ENCODE measurements at regions not wholly inside any gene's neighbourhood (a gene's known extent, or its start where the extent isn't known, plus 50 kb on each side); places are given as distances from the start of the nearest gene placed in this dataset.
A peak's percentile ranks its signal among the peaks of the same experiment; 100 is the strongest.

DNA sequence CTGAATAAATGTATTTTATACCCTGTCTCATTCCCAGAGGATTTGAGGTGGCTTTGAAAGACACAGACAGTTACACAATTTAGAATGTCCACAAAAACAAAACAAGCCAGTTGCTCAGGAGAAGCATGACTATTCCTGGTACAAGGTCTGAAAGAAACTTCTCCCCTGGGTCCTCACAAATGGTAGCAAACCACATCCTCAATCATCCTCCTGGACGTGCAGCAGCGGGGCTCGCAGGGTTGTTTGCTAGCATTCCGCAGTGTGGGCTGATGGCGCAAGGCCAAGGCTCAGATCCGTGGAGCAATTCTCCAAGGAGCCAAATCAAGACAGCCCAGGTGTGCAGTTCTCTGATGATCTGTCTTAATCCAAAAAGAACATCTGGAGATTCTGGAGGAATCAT lies 210.3 kb downstream of the ACTL7B start:
- DNase-seq (ENCODE audit: low spot score), result no peak

DNA sequence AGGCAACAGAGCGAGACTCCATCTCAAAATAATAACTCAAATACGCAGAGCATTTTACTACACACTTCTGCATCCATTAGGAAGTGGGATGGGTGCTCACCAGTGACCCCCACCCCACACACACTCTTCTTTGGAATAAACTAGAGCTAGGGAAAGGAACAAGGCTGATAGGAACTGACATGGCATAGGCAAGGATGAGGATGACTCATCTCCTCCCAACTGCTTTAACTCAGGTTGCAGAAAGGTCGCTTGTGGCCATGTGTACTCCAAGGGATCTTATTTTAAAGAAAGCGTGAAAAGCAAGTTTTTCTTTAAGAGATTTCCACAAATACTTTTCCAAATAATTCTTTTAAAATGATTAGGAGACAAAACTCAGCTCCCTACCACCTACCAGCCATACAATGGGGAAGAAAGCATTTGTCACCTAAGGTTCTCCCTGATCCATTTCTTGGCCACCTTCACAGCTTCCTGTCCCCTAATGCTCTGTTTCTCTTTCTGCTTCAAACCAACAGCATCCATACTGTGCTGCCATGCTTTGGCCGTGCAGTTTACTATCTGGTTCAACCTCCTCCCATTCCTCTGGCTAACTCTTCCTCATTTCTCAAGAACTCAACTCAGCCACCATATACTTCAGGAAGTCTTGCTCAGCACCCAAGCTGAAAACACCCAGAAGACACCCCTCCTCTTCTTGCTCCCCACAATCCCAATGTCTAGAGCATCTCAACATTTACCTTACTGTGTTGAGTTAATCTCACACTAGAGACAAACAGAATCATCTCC lies 211.9 kb downstream of the ACTL7B start:
- no peak for DNase-seq (ENCODE audit: low spot score)

DNA sequence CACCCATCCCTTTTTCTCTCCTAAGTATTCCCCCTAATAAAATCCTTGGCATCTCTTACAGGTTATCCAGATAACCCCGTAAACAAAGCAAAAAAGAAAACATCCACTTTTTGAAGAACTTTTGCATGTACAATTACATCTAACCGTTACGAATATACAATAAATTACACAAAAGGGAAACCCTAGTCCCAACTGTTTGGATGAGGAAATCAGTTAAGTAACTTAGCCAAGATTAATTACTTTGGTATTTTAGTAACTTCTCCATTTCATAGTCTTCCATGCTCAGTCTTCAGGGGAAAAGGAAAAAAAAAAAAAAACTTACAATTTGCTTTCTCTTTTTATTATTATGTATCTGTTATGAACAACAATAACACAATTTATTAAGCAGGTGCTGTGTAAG lies 212.9 kb downstream of the ACTL7B start:
- DNase-seq (ENCODE audit: low spot score), result no peak

DNA sequence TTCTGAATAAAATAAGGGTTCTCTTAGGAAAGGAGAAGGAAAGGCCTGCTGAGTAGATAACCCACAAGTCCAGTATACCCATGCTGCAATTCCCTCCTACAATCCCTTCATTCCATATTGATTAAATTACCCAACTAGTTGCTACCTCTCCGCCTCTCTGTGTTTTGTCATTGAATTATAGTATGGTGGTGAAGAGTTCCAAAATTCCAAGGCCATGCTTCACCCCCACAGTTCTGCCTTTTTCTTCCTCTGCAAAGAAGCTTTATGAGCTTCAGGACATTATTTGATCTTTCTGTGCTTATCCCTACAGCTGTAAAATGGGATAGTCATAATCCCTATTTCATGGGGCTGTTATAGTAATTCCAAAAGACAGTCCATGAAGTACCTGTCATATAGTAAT lies 215.6 kb downstream of the ACTL7B start:
- DNase-seq (ENCODE audit: low spot score), result no peak

DNA sequence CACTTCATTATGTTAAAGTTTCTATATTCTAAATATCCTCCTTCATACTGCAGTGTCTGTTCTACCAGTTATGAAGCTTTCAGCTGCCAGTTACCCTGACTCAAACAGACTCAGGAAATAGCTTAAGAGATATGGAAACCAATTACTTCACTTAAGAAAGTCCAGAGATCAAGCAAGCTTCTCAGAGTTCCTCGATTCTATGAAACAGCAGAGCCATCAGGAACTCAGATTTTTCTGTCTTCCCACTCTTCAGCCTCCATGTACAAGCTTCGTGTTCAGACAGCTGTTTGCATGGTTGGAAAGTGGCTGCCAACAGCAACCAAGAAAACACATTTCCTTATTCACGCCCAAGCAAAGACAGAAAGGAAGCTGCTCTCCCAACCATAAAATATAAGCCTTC lies 216.1 kb downstream of the ACTL7B start:
- no peak for DNase-seq (ENCODE audit: low spot score)

DNA sequence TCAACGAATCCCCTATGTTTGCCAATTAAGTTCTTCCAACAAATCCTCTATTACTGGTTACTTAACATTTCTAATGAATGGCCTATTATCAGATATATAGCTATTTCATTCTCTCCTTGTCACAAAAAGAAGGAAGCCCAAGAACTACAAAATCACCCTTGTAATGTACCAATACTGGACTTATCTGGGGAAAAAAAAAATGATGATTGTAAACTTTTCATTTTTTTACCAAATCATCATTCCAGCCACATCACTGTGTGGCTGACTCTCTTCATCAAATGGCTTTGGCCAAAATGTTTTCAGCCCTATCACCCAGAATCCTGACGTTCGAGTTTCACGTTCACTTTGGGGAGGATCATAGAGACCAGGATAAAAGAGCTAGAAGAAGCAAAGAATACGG lies 216.7 kb downstream of the ACTL7B start:
- no peak for DNase-seq (ENCODE audit: low spot score)

DNA sequence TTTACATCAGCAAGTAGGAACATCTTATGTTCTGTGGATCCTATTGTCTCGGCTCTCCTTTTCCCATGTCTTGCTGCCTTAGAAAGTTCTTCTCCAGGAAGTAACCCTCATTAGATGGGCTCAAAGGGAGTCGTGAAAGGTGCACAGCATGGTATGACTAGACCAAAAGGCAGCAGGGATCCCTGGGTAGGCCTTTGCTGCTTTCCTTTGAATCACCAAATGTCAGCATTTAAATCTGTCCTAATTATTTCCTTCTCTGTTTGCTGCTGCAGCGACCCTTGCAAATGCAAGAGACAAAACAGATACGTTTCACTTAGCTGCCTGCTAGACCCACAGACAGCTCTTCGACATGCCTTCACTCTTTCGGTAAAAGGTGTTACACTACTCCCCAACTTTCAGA lies 218.4 kb downstream of the ACTL7B start:
- no peak for DNase-seq (ENCODE audit: low spot score)

DNA sequence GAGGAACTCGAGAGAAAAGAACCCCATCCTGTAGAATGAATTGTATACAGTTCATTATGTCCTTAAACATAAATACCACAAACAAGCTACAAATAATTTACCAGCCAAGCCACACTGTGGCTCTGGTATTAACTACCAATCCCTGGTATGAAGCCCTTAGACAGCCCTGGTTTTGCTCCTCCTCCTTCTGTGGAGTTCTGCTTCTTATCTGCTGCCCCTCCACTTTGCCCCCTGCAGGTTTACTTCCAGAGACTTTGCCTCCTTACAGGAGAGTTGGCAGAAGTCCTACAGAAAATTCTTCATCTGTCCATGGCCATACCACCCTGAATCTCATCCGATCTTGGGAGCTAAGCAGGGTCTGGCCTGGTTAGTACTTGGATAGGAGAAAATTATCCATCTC lies 219.8 kb downstream of the ACTL7B start:
- DNase-seq (ENCODE audit: low spot score), result no peak

DNA sequence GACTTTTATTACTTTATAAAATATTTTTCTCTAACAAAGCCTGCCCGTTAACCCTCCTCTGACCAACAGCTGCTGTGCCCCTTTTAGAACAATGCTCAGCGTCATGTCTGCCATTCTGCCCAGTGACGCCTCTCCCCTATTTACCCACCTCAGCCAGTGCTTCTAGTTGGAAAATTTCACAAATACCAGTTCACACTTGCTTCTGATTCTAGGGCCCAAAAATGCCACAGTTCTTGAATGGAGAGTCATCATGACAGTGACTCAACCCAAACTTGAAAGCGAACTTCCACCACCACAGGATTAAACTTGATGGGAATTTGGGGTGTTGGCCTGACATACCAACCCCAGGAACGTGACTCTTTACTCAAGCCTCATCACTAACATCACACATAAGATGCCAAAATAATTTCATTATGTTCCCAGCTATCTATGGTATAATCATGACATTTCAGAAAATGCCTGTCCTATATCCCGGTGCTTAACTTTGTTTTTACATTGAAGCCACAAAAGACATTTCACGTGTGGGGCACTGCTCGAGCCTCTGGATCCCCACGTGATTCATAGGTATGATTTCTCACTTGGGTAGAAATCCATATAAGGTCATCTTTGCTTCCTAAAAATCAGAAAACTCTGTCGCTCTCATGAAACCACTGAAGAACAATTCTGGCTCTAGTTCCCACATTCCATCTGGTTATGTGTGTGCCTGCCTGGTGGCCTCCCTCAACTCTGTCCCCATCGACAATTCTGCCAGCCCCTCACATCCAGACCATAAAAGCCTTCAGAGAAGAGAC lies 220.9 kb downstream of the ACTL7B start:
- DNase-seq (ENCODE audit: low spot score), result no peak

DNA sequence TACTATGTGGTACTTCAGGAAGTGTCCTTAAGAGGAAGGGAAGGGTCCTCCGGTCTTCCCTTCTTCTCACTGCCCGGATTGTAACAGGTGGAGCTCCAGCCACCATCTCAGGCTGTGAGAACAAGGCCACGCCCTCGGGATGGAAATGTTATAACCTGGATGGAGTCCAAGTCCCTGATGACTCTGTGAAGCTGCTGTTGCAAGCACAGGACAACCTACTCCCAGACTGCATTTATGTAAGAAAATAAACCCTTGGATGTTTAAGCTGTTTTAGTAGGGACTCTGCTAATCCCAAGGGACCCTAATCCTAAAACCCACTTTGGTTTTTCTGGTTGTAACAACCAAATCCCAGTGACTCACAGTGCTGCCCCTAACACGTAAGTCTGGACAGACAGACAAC lies 221.6 kb downstream of the ACTL7B start:
- DNase-seq (ENCODE audit: low spot score), result no peak

DNA sequence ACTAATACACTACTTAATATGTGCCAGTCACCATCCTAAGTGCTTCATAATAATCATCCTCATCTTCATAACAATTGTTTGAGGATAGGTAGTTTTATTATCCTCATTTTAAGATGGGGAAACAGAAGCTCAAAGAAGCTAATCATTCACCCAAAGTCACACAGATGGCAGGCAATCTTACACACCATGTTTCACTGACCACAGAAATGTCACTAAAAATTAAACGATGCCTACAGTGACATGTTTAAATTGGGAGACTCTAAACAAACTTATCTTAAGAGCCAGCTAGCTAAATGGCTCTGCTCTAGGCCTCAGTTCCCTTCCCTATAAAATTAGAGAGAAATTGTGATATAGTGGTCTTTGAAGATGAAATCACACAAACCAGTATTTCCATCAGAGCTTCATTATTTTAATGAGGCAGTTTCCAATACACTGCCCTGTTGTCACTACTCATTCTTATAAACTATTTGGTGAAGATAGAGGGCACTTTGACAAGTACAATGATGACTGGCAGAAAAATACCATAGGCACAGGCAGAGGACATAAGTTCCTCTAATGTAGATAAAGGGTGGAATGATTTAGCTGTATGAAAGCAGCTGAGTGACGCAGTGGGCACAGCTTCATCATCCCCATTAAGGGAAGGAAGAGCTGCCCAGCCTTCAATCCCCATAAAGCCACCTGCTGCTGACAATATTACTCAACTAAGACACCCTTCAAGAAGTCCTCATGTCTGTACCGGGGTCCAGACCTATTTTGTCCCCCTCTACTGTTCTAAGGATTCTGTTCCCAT lies 224.1 kb downstream of the ACTL7B start:
- no peak for DNase-seq (ENCODE audit: low spot score)

DNA sequence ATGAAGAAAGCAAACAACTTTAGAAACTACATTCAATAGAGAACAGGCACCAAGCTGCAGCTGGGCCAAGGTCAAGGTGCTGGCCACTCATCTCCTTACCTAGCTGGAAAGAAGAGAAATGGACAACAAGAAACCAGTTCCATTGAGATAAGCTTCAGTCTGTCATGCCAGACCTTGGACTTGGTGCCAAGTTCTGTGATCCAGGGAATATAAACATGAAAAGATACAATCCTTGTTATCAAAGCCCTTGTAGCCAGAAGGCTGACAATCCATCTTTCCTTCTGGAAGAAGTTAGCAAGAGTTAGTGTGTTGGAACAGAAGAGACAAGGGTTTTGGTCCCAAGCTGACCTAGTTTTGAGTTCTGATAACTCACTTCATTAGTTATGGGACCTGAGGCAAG lies 227.5 kb downstream of the ACTL7B start:
- DNase-seq (ENCODE audit: low spot score), result no peak

DNA sequence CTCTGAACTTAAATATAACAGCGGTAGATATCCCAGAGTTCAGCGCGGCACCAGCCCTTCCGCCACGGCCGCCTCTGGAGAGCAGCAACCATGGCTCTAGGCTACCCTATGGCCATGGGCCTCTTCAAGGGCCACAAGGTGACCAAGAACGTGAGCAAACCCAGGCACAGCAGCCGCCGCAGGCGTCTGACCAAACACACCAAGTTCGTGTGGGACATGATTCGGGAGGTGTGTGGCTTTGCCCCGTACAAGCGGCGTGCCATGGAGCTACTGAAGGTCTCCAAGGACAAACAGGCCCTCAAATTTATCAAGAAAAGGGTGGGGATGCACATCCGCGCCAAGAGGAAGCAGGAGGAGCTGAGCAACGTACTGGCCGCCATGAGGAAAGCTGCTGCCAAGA lies 229.0 kb downstream of the ACTL7B start:
- no peak for DNase-seq (ENCODE audit: low spot score)

DNA sequence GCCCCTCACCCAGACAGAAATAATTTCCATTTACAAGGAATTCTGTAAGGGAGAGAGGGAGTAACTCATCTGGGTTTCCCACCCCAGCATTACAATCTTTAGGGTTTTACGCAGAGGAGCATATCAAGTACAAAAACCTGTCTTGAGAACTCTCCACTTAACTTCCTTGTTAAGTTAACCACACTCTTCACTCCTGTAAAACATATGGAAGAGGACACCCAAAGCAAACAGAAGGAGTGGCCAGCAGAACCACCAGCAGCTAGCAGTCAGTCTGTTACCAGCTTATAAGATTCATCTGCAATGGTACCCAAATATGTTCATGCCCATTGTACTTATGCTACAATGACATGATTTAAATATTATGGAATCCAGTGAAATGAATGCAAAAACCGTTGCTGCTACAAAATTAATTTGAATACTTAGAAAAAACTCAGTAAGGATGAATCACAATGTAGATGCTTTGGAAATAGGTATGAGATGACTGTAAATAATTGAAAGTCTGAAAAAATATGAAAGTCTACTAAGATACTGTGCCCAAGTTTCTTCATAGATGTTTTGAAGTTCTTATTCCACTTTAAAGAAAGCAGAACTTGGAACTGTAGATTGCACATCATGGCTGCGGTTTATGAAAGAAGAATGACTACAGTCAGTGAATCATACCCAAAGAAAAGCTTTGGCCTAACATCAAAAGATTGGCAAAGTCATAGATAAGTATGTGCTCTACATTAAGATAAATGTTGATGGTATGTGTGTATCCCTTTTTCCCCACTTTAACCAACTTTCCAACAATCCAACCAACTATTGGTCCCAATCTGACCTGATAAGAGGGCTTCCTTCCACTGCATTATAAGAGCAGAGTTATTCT lies 233.6 kb downstream of the ACTL7B start:
- DNase-seq (ENCODE audit: low spot score), result peak; percentile 22

DNA sequence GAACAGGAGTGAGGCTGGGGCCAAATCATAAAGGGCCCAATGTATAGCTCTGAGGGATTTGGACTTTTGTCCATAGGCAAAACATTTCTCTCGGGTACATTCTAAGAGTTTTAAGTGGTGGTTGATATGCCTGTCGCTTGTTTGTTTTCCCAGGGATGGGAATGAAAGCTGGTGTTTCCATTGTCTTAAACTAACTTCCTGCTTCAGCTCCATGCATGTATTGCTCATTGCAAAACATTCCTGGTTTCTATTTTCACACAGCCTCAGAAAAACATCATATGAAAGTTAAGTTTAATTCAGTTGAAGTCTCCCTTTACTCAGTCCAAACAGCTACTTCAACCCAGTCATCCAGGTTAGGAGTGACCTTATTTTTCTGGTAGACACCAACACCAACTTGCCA lies 235.0 kb downstream of the ACTL7B start:
- DNase-seq (ENCODE audit: low spot score), result no peak

DNA sequence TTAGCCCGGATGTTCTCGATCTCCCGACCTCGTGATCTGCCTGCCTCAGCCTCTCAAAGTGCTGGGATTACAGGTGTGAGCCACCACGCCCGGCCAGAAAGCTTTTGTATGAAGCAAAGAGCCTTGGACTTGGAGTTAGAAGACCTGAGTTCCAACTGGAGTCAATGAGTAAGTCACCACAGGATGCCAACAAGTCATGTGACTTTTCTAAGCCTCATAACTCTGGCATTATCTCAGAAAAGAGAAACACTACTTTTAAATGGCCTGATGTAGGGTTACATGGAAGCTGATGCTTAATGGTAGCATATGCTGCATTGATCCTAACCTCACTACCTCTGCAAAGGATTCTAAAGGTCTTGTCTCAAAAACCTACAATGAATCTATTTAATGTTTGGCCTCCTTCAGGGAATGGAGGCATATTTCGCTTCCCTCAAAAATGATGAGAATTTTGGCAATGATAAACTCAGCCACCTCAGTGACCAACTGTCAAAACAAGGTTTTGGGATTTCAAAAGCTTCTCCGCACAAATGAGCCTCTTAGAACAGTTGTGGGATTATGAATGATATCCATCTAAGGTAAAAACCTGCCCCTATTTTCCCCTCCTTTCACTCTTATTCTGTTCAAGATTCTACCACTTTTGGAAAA lies 236.8 kb downstream of the ACTL7B start:
- DNase-seq (ENCODE audit: low spot score), result peak; percentile 25

DNA sequence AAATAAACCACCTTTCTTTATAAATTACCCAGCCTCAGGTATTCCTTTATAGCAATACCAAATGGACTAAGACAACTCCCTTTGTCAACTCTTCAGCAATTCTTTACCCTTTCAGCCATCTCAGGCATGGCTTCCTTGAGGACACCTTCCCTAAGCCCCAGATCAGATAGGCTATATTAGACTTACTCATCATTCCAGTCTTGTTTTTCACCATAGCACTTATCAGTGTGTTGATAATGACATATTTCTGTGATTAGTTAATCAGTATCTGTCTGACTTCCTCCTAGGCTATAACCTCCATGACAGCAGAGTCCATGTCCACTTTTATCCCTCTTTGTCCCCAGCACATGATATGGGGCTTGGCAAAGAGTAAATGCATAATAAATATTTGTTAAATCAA lies 238.1 kb downstream of the ACTL7B start:
- no peak for DNase-seq (ENCODE audit: low spot score)

DNA sequence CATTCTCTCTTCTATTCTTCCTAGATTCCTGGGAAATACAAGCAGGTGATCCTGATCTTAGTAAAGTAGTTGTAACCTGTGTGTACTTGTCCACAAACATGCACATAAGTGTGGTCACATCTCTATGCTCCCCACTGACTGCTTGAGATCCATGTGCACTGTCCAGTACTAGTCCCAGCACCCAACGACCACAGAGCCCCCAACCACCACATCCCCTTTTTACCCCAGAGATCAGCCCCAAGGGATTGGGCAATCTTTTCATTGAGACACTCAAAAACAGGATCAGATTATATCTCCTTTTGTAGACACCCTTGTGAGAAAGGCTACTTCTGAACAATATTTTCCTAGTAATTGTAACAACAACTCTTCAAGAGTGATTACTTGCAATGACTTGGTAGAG lies 240.6 kb downstream of the ACTL7B start:
- DNase-seq (ENCODE audit: low spot score), result no peak

DNA sequence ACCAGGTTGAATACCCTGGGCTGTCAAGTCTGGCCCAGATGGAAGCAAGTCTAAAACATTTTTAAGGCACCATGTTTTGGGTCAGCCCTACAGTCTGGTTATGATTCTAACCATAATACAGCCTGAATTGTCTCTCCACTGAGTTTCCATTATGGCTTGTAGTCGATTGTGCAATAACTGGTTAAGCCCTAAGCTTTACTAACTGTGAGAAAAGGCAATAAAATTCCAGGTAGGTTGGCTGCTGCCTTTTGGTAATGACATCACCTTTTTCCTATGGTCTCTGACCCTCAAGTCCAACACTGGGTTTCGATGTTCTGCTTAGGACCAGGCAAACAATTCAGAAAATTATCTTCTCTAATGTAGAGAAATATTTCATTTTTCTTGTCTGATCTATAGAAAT lies 243.3 kb downstream of the ACTL7B start:
- no peak for DNase-seq (ENCODE audit: low spot score)

DNA sequence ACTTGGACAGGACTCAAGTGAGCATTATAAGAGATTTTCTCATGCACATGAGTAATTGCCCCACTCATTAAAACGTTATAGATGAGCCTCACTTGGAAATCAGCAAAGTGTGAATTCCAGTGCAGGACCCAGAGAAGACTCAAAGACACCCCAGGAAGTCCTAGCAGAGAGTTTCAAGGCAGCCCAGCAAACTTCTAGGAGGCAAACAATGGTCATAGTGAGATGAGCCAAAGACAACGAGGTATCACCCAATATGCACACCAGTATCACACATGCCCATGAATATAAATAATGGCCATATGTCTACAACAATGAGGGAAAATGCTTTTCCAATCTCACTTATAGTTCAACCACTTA lies 245.9 kb downstream of the ACTL7B start:
- DNase-seq (ENCODE audit: low spot score), result no peak

DNA sequence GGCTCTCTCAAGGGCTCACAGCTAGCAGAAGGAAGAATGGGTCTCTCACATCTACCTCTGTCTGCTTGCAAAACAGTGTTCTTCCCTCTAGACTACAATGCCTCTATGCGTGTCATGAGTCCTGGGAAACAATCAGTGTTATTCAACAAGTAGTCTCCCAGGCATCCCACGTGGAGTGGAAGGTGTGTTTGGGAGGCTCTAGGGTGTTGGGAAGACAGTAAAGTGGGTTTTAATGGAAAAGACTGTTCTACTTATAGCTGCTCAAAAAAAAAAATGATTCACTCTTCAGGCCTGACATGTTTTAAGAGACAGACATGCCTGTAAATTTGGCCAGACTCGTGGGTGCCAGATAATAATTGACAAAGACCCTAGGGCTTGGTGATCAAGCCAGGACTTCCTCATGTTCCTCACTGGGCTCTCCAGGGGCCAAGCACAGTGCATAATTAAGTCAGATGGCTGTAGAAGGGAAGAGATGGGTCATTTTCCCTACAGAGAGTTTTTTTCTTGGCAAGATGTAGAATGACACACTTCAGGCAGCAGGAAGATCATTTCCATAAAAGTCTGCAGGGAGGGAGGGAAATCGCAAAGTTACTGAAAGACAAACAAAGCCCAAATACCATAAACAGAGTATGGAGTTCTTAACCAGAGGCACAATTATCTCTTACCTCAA lies 246.4 kb downstream of the ACTL7B start:
- DNase-seq (ENCODE audit: low spot score), result no peak
